ENCODE measurements at regions not wholly inside any gene's neighbourhood (a gene's known extent, or its start where the extent isn't known, plus 50 kb on each side); places are given as distances from the start of the nearest gene placed in this dataset.

DNA sequence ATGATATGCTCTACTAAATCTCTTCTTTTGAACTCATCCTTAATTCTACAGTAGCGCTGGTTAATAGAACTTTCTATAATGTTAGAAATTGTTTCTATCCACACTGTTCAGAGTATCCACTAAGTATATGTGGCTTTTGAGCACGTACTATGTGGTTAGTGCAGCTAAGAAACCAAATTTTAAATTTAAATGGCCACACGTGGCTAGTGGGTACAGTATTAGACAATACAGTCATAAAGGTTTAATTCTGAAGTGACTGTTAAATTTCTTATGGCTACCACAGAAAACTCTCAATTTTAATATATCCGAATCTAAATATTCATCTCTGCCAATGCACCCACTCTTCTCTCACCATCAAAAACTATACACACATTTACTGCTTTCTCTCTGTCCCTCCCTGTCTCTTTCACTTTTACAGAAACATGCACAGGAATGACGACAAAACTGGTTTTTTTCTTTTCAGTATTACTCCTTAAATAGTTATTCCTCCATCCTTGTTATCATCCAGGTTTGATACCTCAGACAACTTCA, 583.9 kb downstream of the KCTD8 start:
- H4K20me1 ChIP-seq (ENCODE audit: control insufficient read depth, insufficient read depth), result no peaks in the 10 kb centered on the region
- ATAC-seq (peak; percentile 36), FAIRE-seq (no peak), DNase-seq (ENCODE audit: low read depth, low spot score) (no peak)
- no peak overlapping the region for H3K9ac ChIP-seq (ENCODE audit: control insufficient read depth, insufficient read depth, low read length)
- H3K27ac ChIP-seq (ENCODE audit: control insufficient read depth, insufficient read depth), result no peak overlapping the region
- in situ Hi-C loops (cut with MboI), result no loop called here
- ChIA-PET RAD21 (ENCODE audit: unreplicated experiment) (no interaction called here), CTCF (no interaction called here), SMC1A (ENCODE audit: uncharacterized antibody, unreplicated experiment) (no interaction called here), POLR2A (no interaction called here)
- H2AFZ ChIP-seq (ENCODE audit: control insufficient read depth, low read depth, low read length), result no peak overlapping the region
- WGBS (ENCODE audit: insufficient coverage, insufficient replicate concordance, low lambda C conversion rate, missing lambda C conversion rate), result 0% methylated on average over 5 of the region's 5 CpGs
- H3K4me1 ChIP-seq (ENCODE audit: control insufficient read depth, insufficient read depth, low read length), result no peaks in the 10 kb centered on the region
- H3K27me3 ChIP-seq (replicated peaks in 1 of 2; ENCODE audit: control insufficient read depth in 2 of 2, insufficient read depth in 2 of 2, low read length in 1 of 2), result no peaks in the 10 kb centered on the region
- H3K9me3 ChIP-seq (replicated peaks; ENCODE audit: control insufficient read depth, insufficient read depth, low read length), result no peaks in the 10 kb centered on the region
- BruUV-seq (replicated peaks), result no TSS peak
- H3K36me3 ChIP-seq (ENCODE audit: control insufficient read depth in 2 of 2, insufficient read depth in 2 of 2, low read length in 1 of 2), result no peaks in the 10 kb centered on the region
- no peaks in the 10 kb centered on the region for H3K79me2 ChIP-seq (ENCODE audit: control insufficient read depth, insufficient read depth, low read length)
- intact Hi-C loops (cut with micrococcal nuclease; ENCODE audit: unreplicated experiment), result no loop called here
- no peak overlapping the region for H3K4me2 ChIP-seq (ENCODE audit: control insufficient read depth, insufficient read depth)
- no peak overlapping the region for H3K4me3 ChIP-seq
- TF ChIP-seq POLR2A (IDR thresholded peaks at IDR 0.05; ENCODE audit: low read depth, low read length), result no peak
- no peak for TF ChIP-seq CHD4 (IDR thresholded peaks at IDR 0.05)
- TF ChIP-seq CBX3 (IDR thresholded peaks at IDR 0.05; ENCODE audit: borderline replicate concordance, low read depth), result no peak
- no peak for TF ChIP-seq RELA (IDR thresholded peaks at IDR 0.05; ENCODE audit: borderline replicate concordance, partially characterized antibody)
- TF ChIP-seq, protein P1, sequence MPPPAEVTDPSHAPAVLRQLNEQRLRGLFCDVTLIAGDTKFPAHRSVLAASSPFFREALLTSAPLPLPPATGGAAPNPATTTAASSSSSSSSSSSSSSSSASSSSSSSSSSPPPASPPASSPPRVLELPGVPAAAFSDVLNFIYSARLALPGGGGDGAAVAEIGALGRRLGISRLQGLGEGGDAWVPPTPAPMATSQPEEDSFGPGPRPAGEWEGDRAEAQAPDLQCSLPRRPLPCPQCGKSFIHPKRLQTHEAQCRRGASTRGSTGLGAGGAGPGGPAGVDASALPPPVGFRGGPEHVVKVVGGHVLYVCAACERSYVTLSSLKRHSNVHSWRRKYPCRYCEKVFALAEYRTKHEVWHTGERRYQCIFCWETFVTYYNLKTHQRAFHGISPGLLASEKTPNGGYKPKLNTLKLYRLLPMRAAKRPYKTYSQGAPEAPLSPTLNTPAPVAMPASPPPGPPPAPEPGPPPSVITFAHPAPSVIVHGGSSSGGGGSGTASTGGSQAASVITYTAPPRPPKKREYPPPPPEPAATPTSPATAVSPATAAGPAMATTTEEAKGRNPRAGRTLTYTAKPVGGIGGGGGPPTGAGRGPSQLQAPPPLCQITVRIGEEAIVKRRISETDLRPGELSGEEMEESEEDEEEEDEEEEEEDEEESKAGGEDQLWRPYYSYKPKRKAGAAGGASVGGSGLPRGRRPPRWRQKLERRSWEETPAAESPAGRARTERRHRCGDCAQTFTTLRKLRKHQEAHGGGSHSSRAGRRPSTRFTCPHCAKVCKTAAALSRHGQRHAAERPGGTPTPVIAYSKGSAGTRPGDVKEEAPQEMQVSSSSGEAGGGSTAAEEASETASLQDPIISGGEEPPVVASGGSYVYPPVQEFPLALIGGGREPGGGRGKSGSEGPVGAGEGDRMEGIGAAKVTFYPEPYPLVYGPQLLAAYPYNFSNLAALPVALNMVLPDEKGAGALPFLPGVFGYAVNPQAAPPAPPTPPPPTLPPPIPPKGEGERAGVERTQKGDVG (CRISPR knock-in tag; IDR thresholded peaks at IDR 0.05), result no peak
- peak; percentile 47 for TF ChIP-seq JUNB (IDR thresholded peaks at IDR 0.05)
- peak; percentile 46; a peak in 3 of 4 replicates for TF ChIP-seq BHLHE40 (IDR thresholded peaks at IDR 0.05; ENCODE audit: borderline replicate concordance in 1 of 2, low read depth in 2 of 2, low read length in 1 of 2)
- TF ChIP-seq, protein P2, sequence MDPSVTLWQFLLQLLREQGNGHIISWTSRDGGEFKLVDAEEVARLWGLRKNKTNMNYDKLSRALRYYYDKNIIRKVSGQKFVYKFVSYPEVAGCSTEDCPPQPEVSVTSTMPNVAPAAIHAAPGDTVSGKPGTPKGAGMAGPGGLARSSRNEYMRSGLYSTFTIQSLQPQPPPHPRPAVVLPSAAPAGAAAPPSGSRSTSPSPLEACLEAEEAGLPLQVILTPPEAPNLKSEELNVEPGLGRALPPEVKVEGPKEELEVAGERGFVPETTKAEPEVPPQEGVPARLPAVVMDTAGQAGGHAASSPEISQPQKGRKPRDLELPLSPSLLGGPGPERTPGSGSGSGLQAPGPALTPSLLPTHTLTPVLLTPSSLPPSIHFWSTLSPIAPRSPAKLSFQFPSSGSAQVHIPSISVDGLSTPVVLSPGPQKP (IDR thresholded peaks at IDR 0.05; ENCODE audit: low read depth, low read length), result no peak
- TF ChIP-seq SMAD5 (IDR thresholded peaks at IDR 0.05; ENCODE audit: low read depth), result no peak
- TF ChIP-seq, protein P3, sequence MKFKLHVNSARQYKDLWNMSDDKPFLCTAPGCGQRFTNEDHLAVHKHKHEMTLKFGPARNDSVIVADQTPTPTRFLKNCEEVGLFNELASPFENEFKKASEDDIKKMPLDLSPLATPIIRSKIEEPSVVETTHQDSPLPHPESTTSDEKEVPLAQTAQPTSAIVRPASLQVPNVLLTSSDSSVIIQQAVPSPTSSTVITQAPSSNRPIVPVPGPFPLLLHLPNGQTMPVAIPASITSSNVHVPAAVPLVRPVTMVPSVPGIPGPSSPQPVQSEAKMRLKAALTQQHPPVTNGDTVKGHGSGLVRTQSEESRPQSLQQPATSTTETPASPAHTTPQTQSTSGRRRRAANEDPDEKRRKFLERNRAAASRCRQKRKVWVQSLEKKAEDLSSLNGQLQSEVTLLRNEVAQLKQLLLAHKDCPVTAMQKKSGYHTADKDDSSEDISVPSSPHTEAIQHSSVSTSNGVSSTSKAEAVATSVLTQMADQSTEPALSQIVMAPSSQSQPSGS (IDR thresholded peaks at IDR 0.05; ENCODE audit: low read length), result 0 out of 2 replicates have a peak, but pooled peaks have one; percentile 14
- TF ChIP-seq NR2F1 (conservative IDR thresholded peaks at IDR 0.05), result no peak
- TF ChIP-seq SREBF2 (IDR thresholded peaks at IDR 0.05; ENCODE audit: low read length), result no peak

Data from GM12878 (cell line).